Middle frontal gyrus (tissue), 1 donor: ENCODE measurements at regions not wholly inside any gene's neighbourhood (a gene's known extent, or its start where the extent isn't known, plus 50 kb on each side); places are given as distances from the start of the nearest gene placed in this dataset.
"Not testable (repeated sequence)": the region's sequence is repeated elsewhere in the genome, so short reads cannot be mapped to it uniquely, and the experiment has no call there.

Source experiments
- DNase-seq: peaks from one replicate; pipeline ENCODE4 v3.0.0-alpha.2; 2015; ENCODE audit warnings: low spot score; ENCODE audit errors: extremely low spot score

DNA sequence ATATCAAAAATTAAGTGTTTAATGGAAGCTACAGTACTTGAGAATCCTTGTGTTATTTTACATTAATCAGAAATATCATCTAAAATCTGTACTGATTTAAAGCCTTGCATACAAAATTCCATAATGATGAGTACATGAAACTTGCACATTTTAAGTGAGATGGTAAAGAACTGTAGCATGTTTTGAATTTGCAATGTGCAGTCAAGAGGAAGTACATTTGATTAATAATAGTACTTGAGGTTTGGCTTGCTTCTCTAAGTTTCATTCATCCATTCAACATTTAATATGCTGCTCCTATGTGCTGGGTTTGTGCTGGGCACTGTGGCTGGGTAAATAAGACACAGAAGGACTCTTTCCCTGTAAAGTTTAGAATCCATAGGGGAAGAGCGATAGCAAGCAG is 332.3 kb downstream of the CNTN3 start:
- DNase-seq: no peak

GRCh38 chr3:74281705-74282104 is 332.8 kb downstream of the CNTN3 start:
- no peak for DNase-seq

DNA sequence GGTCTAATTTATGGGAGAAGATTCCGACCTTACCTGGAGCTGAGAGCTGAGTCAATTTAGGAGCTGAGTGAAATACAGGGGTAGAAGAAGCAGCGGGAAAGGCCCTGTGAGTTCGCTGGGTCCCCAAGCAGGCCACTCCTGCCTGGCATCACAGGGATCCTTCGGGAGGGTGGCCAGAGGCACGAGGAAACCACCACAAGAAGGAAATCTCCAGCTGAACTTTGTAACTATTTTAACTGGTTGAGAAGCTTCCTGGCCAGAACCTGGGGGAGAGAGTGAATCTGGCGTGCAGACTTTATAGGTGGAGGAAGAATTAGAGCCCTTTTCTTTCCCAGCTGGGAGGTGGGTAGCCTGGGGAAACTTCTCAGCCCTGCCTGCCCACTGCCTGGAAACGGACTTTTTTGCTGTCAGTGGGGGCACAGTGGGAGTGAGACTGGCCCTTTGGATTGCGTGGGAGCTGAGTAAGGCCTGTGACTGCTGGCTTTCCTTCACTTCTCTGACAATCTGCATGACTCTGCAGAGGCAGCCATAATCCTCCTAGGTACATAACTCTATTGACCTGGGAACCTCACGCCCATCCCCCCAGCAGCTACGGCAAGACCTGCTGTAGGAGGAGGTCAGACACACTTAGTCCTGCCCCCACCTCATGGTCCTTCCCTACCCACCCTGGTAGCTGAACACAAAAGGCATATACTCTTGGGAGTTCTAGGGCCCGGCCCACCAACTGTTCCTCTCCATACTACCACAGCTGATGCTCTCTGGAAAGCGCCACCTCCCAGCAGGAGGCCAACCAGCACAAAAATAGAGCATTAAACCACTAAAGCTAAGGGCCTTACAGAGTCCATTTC is 340.7 kb downstream of the CNTN3 start:
- no peak for DNase-seq

DNA sequence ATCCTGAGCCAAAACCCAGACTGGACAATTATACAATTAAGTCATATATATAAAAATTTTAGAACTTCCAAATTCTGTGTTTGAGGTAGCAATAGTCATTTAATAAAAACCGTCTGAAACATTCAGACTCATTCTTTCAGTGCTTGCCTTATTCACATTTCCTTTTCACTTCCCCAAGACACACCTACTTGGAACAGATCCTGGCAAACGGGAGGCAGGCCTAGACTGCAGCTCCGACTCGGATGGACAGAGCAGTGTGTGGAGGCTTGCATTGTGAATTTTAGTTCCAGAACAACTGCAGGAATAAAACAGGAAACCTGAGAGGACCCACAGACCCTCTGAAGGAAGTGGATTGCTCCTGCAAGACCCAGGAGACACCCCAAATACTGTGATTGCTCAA is 341.4 kb downstream of the CNTN3 start:
- no peak for DNase-seq

DNA sequence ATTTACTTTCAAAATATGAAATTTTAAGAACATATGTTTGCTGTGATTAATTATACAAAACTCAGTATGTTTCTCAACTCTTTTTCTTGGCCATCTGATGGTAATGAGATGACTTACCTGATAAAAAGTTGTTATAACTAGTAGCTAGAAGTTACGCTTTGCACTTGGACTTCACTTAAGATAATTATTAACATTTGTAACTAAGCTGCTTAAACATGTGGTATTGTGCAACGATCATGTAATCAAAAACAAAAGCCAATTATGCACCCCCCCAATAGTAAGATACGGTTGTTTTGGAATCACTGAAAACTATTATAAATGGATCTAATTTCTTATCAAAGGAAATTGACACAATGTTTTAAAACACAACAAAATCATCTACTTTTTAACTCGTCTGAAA is 342.9 kb downstream of the CNTN3 start:
- DNase-seq: no peak

DNA sequence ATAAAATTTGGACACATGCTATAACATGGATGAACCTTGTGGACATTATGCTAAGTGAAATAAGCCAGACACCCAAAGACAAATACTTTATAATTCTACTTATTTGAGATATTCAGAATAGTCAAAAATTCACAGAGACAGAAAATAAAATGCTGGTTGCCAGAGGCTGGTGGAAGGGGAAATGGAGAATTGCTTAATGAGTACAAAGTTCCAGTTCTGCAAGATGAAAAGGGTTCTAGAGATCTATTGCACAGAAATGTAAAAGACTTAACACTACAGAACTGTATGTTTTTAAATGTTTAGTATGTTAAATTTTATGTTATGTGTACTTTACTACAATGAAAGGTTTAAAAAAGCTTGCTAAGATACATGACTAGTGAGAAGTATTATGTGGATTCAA is 344.8 kb downstream of the CNTN3 start:
- no peak for DNase-seq

DNA sequence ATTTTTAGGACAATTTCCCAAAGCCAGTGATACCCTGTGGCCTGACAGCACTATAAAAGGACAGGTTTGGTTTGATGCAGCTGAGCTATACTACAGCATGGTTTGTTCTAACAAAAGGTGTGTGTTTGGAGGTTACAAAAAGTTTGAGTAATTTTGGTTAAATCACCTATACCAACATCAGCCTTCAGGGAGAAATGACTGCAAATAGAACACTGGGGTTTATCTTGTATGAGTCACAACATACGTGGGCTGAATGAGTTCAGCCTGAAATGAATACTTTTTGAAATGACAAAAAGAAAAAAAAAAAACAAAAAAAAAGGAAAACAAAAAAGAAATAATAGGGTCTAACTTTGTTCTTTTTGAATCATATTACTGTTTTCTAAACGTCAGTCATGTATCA is 345.7 kb downstream of the CNTN3 start:
- DNase-seq: no peak

GRCh38 chr3:74267588-74268184 is 346.8 kb downstream of the CNTN3 start:
- DNase-seq: no peak

DNA sequence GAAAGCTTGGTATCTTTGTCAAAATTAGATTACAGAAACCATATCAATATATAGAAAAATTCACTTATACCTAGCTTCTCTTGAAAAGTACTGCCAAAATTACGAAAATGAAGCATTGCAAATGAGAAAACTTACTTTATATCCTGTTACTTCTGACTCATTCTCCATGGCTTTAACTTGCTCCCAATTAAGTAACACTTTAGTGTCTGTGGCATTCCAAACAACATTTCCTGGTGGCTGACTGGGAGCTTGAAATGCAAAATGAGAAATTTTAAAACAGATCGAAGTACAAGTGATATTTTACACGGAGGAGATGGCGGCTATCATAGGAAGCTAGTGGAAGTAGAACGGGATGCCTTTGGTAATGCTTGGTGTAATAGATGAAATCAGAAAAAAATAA is 347.3 kb downstream of the CNTN3 start:
- no peak for DNase-seq

DNA sequence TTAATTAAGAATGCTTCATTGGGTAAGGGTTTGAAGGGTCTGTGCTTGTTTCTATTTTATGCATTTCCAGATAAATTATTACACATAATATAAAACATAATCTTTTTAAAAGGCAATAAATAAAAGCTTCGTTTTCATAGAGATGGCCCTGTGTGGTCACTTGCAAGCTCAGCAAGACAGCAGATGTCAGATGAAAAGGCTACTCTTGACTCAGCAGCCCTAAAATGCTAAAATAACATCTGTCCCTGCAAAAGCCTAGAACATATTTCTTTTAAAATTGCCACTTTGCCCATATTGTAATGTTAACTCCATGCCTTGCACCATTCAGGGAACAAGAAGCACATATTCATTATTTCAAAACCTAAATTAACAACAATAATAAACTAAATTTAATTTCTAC is 349.4 kb downstream of the CNTN3 start:
- no peak for DNase-seq

GRCh38 chr3:74263031-74263430 is 351.4 kb downstream of the CNTN3 start:
- DNase-seq: no peak

- no peak for DNase-seq
Measured at GRCh38 chr3:74233091-74233490, 381.4 kb downstream of the CNTN3 start.

DNA sequence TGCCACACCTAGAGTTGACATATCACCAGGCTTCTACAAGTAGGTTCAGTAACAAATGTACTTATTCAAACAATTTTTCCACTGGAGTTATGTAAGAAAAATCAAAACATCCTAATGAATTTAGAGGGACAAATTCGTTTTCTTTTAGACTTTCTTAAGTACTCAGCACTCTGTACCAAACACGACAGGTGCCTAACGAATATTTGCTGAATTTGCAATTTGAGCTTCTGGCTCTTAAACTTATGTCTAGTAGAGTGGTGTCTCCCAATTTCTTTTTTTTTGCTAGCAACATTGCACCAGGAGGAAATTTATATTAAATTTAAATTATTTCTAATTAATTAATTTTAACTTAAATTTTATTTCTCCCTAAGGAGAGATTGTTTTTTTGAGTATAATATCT is 397.0 kb downstream of the CNTN3 start:
- DNase-seq: no peak

GRCh38 chr3:74214286-74214685 is 400.2 kb downstream of the CNTN3 start:
- no peak for DNase-seq

- no peak for DNase-seq
Measured at GRCh38 chr3:74210739-74211138, 403.7 kb downstream of the CNTN3 start.

- DNase-seq: no peak
Measured at GRCh38 chr3:74200952-74201351, 413.5 kb downstream of the CNTN3 start.

DNA sequence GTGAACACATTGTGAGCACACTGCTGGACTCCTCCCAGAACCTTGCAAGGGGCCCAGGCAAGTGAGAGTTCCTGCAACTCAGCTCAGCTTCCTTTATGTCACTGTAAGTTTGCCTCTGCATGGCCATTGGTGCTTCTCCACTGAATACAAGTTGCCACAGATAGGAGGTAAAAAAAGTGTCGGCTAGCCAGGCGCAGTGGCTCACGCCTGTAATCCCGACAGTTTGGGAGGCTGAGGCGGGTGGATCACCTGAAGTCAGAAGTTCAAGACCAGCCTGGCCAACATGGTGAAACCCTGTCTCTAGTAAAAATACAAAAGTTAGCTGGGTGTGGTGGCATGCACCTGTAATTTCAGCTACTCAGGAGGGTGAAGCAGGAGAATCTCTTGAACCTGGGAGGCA is 435.8 kb downstream of the CNTN3 start:
- not testable (repeated sequence) for DNase-seq

- DNase-seq: no peak
Measured at GRCh38 chr3:74173090-74173489, 441.4 kb downstream of the CNTN3 start.

GRCh38 chr3:74167926-74168325 is 446.5 kb downstream of the CNTN3 start:
- no peak for DNase-seq

DNA sequence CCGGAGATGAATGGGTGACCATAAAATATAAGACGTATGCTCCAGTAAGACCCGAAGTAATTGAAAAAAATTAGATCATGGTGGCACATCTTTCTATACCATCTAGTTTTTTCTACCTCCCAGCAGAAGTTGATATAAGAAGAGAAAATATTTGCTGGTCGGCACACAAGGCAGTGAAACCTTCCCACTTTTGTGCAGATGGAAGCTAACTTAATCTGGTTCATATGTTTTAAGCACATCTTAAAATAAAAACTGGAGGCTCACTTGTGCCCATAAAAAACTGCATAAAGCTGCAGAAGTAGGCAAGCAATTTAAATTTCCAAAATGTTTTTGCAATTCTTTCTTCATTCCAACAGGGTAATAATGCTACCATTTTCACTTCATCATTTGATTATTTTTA is 449.2 kb downstream of the CNTN3 start:
- no peak for DNase-seq

DNA sequence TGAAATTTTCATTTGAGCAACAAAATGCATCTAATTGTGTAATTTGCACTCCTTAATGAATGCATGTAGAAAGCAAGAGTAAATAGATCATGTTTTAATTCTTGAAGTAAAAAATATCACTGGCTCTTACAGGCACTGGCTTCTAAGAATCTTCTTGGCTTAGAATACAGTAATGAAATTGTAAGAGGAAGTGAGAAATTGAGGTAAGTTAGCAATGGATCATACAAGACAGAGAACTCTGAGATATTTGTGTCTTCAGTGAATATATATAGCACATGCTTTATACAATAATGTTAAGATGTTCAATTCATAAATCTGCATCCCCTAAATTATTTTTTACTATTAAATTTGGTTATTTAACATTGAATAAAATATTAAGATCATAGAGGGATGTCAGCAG is 465.0 kb downstream of the CNTN3 start:
- no peak for DNase-seq

DNA sequence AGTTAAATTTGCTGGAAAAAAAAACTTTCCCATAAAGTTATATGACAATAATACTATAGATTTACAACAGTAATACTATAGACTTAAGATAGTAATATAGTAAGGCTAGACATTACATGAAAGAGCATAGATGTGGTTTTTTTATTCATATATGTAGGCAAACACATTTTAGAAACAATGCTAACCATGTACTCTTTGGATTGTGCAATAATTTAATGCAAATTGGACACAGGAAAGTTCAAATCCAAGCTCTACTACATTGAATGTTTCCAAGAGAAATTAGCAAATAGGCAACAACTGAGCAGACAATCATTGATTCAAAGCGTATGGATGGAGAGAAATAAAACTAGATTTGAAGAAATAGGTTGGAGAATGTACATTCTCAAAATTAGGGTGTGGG is 469.2 kb downstream of the CNTN3 start:
- no peak for DNase-seq

DNA sequence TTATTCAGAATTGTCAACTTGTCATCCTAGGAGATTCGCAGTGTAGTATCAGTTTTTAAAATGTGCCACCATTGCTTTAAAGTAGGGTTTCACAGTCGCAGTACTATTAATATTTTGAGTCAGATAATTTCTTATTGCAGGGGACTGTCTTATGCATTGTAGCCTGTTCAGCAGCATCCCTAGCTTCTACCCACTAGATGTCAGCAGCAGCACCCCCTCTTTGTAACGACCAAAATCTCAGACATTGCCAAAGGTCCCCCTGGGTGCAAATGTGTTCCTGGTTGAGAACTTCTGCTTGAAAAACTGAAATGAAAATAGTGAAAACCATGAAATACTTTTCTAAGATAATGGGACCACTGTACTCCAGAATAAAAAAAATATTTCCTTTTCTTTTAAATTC is 474.8 kb downstream of the CNTN3 start:
- DNase-seq: no peak
